ENCODE measurements at regions not wholly inside any gene's neighbourhood (a gene's known extent, or its start where the extent isn't known, plus 50 kb on each side); places are given as distances from the start of the nearest gene placed in this dataset.
A peak's percentile ranks its signal among the peaks of the same experiment; 100 is the strongest.
"Not testable (repeated sequence)": the region's sequence is repeated elsewhere in the genome, so short reads cannot be mapped to it uniquely, and the experiment has no call there.

- no peak for DNase-seq
These were observed 74.6 kb downstream of the FEM1C start for GRCh38 chr5:115469904-115470516.

- no peak for DNase-seq
These were observed 76.9 kb downstream of the FEM1C start for GRCh38 chr5:115467628-115468027.

GRCh38 chr5:115465431-115465830, 79.1 kb downstream of the FEM1C start:
- no peak for DNase-seq

- no peak for DNase-seq
These were observed 80.6 kb downstream of the FEM1C start for GRCh38 chr5:115463983-115464382.

- peak; percentile 57 to 62 for DNase-seq
These were observed 82.9 kb downstream of the FEM1C start for GRCh38 chr5:115461506-115462290.

GRCh38 chr5:115461093-115461492, 83.5 kb downstream of the FEM1C start:
- no peak for DNase-seq

GRCh38 chr5:115460472-115460871, 84.1 kb downstream of the FEM1C start:
- DNase-seq: peak; percentile 28 to 43

GRCh38 chr5:115459855-115460341, 84.7 kb downstream of the FEM1C start:
- no peak for DNase-seq

GRCh38 chr5:115458416-115458815, 86.2 kb downstream of the FEM1C start:
- no peak for DNase-seq

GRCh38 chr5:115458003-115458409, 86.6 kb downstream of the FEM1C start:
- DNase-seq: no peak

GRCh38 chr5:115457571-115457970, 87.0 kb downstream of the FEM1C start:
- DNase-seq: no peak

- no peak for DNase-seq
These were observed 88.0 kb downstream of the FEM1C start for GRCh38 chr5:115456539-115457040.

GRCh38 chr5:115456056-115456455, 88.5 kb downstream of the FEM1C start:
- no peak for DNase-seq

GRCh38 chr5:115455301-115455707, 89.3 kb downstream of the FEM1C start:
- no peak for DNase-seq

GRCh38 chr5:115453391-115454095, 91.0 kb downstream of the FEM1C start:
- no peak for DNase-seq

GRCh38 chr5:115452536-115453235, 91.9 kb downstream of the FEM1C start:
- no peak for DNase-seq

GRCh38 chr5:115452083-115452482, 92.5 kb downstream of the FEM1C start:
- no peak for DNase-seq

- DNase-seq: no peak
These were observed 93.8 kb downstream of the FEM1C start for GRCh38 chr5:115450741-115451140.

GRCh38 chr5:115448630-115449029, 95.9 kb downstream of the FEM1C start:
- DNase-seq: not testable (repeated sequence)

GRCh38 chr5:115440782-115441451, 103.7 kb downstream of the FEM1C start:
- DNase-seq: no peak

GRCh38 chr5:115439639-115440038, 104.9 kb downstream of the FEM1C start:
- DNase-seq: no peak

- no peak for DNase-seq
These were observed 105.5 kb downstream of the FEM1C start for GRCh38 chr5:115439042-115439441.
